Natural killer cell (primary cell): ENCODE measurements at regions not wholly inside any gene's neighbourhood (a gene's known extent, or its start where the extent isn't known, plus 50 kb on each side); places are given as distances from the start of the nearest gene placed in this dataset.

Source experiments
- ATAC-seq, 3 donors: fragments of 150-1000 bp in 2 of 3; fragments of 200-7000 bp in 1 of 3; cut with Tn5 transposase; 1 replicate in 1 of 3; 2 replicates in 2 of 3; pipeline ENCODE4 v1.10.0; 2021; ENCODE audit warnings: mild to moderate bottlenecking in 2 of 3, moderate library complexity in 2 of 3
- DNase-seq, 2 donors: peaks; one replicate each; pipeline versions ENCODE4 v3.0.0 to v3.0.0-alpha.2; 2013 to 2021; ENCODE audit warnings: mixed read lengths in 1 of 2
- H3K27ac ChIP-seq: one replicate; pipeline ENCODE4 v1.5.1; 2013; ENCODE audit warnings: mild to moderate bottlenecking, low read length
- H3K27me3 ChIP-seq: one replicate; pipeline ENCODE4 v1.6.1; 2013; ENCODE audit warnings: low read length; ENCODE audit not compliant: control insufficient read depth, insufficient read depth
- H3K36me3 ChIP-seq: one replicate; pipeline ENCODE4 v1.6.1; 2013; ENCODE audit warnings: low read length; ENCODE audit not compliant: control insufficient read depth, insufficient read depth
- H3K4me1 ChIP-seq: one replicate; pipeline ENCODE4 v1.6.1; 2013; ENCODE audit warnings: low read length; ENCODE audit not compliant: control insufficient read depth, insufficient read depth
- H3K4me3 ChIP-seq: one replicate; pipeline ENCODE4 v1.5.1; 2013; ENCODE audit warnings: low read length
- H3K9me3 ChIP-seq: one replicate; pipeline ENCODE4 v1.6.1; 2013; ENCODE audit warnings: low read length; ENCODE audit not compliant: control insufficient read depth, insufficient read depth
- H3K27ac Mint-ChIP-seq, 2 donors: one replicate each; pipeline ENCODE4 v1.8.0; 2022; ENCODE audit warnings: mild to moderate bottlenecking in 2 of 2, mixed read lengths in 2 of 2, moderate library complexity in 1 of 2
- H3K27me3 Mint-ChIP-seq, 2 donors: one replicate each; pipeline ENCODE4 v1.8.0; 2022; ENCODE audit warnings: low read depth in 2 of 2, mixed read lengths in 2 of 2
- H3K36me3 Mint-ChIP-seq: one replicate; pipeline ENCODE4 v1.8.0; 2022; ENCODE audit warnings: mixed read lengths
- H3K4me1 Mint-ChIP-seq, 2 donors: one replicate each; pipeline ENCODE4 v1.8.0; 2022; ENCODE audit warnings: mixed read lengths in 2 of 2
- H3K4me3 Mint-ChIP-seq: one replicate; pipeline ENCODE4 v1.8.0; 2022; ENCODE audit warnings: mild to moderate bottlenecking, moderate library complexity, mixed read lengths
- H3K9me3 Mint-ChIP-seq, 2 donors: one replicate each; pipeline ENCODE4 v1.8.0; 2022; ENCODE audit warnings: mixed read lengths in 2 of 2
- WGBS: methylation state at CpG from one replicate; pipeline ENCODE4 v1.1.7; 2013; ENCODE audit warnings: missing lambda C conversion rate; ENCODE audit not compliant: insufficient coverage; 5-methylcytosine and 5-hydroxymethylcytosine counted together
- intact Hi-C: fragments of 100-400 bp; cut with micrococcal nuclease; formaldehyde crosslinking; loops from one replicate; pipeline ENCODE4 v1.14.2; 2022
- TF ChIP-seq, protein P1 (sequence below): fragments of 200-600 bp; IDR thresholded peaks from one replicate; pipeline ENCODE4 v1.8.0; 2022; ENCODE audit warnings: antibody characterized with exemption

DNA sequence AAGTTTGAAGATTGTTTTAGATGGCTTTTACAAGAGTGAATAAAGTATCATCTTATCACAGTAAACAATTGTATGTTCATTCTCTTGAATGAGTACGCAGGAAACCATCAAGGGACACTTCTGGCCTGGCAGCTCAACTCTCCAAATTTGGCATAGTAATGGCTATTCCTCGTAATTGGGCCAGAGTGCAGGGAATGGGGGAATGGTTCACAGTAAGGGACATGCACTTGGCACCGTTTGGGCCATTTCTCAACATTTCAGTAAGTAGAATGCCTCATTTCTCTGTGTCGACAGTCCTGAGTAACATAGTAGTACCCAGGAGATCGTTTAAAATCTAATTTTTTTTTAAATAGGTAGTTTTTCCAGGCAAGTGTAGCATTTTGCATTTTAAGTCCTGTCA is 309.6 kb downstream of the KCNJ2 start:
- WGBS: 74% methylated on average over 5 of the region's 5 CpGs
- H3K27ac ChIP-seq: no peak overlapping the region
- no peak overlapping the region for H3K27ac Mint-ChIP-seq
- DNase-seq (no peak), ATAC-seq (no peak)
- TF ChIP-seq, protein P1, sequence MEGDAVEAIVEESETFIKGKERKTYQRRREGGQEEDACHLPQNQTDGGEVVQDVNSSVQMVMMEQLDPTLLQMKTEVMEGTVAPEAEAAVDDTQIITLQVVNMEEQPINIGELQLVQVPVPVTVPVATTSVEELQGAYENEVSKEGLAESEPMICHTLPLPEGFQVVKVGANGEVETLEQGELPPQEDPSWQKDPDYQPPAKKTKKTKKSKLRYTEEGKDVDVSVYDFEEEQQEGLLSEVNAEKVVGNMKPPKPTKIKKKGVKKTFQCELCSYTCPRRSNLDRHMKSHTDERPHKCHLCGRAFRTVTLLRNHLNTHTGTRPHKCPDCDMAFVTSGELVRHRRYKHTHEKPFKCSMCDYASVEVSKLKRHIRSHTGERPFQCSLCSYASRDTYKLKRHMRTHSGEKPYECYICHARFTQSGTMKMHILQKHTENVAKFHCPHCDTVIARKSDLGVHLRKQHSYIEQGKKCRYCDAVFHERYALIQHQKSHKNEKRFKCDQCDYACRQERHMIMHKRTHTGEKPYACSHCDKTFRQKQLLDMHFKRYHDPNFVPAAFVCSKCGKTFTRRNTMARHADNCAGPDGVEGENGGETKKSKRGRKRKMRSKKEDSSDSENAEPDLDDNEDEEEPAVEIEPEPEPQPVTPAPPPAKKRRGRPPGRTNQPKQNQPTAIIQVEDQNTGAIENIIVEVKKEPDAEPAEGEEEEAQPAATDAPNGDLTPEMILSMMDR: no peak
- no peaks in the 10 kb centered on the region for H3K36me3 Mint-ChIP-seq
- H3K4me1 ChIP-seq: no peaks in the 10 kb centered on the region
- no peaks in the 10 kb centered on the region for H3K36me3 ChIP-seq
- H3K9me3 ChIP-seq: peaks cover 4% of the 10 kb centered on the region
- no peak overlapping the region for H3K4me3 ChIP-seq
- no peaks in the 10 kb centered on the region for H3K27me3 Mint-ChIP-seq
- H3K4me3 Mint-ChIP-seq: no peak overlapping the region
- intact Hi-C loops: no loop called here
- no peaks in the 10 kb centered on the region for H3K27me3 ChIP-seq
- H3K4me1 Mint-ChIP-seq: no peaks in the 10 kb centered on the region
- H3K9me3 Mint-ChIP-seq: peaks cover 9 to 11% of the 10 kb centered on the region in 2 donors

DNA sequence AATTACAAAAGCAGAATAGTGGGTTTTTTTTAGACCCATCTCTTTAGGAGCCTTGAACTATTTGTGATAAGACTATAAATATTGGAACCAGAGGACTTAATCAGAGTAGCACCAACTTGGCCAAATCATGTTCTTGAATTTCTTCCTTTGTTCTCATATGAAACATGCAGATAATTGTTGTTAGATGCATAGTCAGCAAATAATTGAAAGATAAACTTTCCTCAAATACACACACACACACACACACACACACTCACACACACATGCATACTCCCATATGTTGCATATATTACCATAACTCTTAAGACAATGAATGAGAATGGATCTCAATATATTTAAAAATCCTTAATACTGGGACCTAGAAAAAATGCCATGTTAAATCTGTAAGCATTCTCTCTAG is 310.4 kb downstream of the KCNJ2 start:
- Mint-ChIP-seq H3K27ac (no peak overlapping the region), H3K36me3 (no peaks in the 10 kb centered on the region), H3K9me3 (peaks cover 7 to 9% of the 10 kb centered on the region in 2 donors), H3K4me3 (no peak overlapping the region), H3K27me3 (no peaks in the 10 kb centered on the region), H3K4me1 (no peaks in the 10 kb centered on the region)
- Histone ChIP-seq H3K4me1 (no peaks in the 10 kb centered on the region), H3K4me3 (no peak overlapping the region), H3K27ac (no peak overlapping the region), H3K27me3 (no peaks in the 10 kb centered on the region), H3K36me3 (no peaks in the 10 kb centered on the region), H3K9me3 (peaks cover 8% of the 10 kb centered on the region)
- TF ChIP-seq, protein P1: no peak
- intact Hi-C loops: no loop called here
- DNase-seq (no peak), ATAC-seq (no peak)

DNA sequence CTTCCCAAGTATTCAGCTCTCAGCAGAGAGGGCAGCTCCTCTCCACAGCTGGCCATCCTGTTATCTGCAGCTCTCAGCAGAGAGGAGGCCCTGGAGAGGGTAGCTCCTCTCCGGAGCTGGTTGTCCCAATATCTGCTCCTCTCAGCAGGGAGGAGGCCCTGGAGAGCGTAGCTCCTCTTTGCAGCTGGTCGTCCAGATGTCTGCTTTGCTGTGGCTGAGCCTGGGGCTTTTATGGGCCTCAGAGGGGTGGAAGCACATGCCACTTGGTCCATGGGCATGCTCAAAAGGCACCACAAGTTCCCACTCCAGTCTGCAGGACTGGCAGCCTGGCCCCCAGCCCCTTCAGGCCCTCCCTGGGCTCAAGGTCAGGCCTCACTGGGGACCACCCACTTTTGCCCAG is 314.3 kb downstream of the KCNJ2 start:
- H3K36me3 ChIP-seq: no peaks in the 10 kb centered on the region
- DNase-seq (no peak), ATAC-seq (no peak)
- 83% methylated on average over 3 of the region's 3 CpGs for WGBS
- no peaks in the 10 kb centered on the region for H3K36me3 Mint-ChIP-seq
- TF ChIP-seq, protein P1: no peak
- H3K9me3 ChIP-seq: peaks cover 8% of the 10 kb centered on the region
- H3K27me3 ChIP-seq: no peaks in the 10 kb centered on the region
- no peak overlapping the region for H3K4me3 Mint-ChIP-seq
- H3K9me3 Mint-ChIP-seq: peaks cover 7 to 12% of the 10 kb centered on the region in 2 donors
- no peaks in the 10 kb centered on the region for H3K4me1 Mint-ChIP-seq
- no peak overlapping the region for H3K27ac ChIP-seq
- H3K4me1 ChIP-seq: no peaks in the 10 kb centered on the region
- no peaks in the 10 kb centered on the region for H3K27me3 Mint-ChIP-seq
- H3K4me3 ChIP-seq: no peak overlapping the region
- intact Hi-C loops: no loop called here
- no peak overlapping the region for H3K27ac Mint-ChIP-seq

DNA sequence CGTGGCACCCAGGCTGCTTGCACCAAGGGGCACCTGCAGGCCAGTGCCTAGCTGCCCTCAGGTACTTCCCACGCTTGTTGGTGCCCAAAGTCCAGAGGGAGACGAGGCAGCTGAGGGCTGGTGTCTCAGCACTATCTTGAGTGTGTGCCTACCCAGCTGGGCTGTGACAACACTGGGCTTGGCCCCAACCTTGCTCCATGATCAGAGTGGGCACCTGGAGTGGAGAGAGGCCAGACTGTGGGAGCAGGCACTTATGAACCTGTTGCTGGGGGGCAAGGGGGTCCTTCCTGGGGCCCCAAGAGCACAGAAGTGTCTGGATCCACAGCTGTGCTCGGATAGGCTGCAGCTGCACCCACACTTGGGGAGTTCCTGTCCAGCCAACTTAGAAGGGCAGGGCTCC is 314.7 kb downstream of the KCNJ2 start:
- intact Hi-C loops: no loop called here
- TF ChIP-seq, protein P1: no peak
- H3K4me1 ChIP-seq: no peaks in the 10 kb centered on the region
- peaks cover 8% of the 10 kb centered on the region for H3K9me3 ChIP-seq
- H3K27ac ChIP-seq: no peak overlapping the region
- no peak for ATAC-seq
- Mint-ChIP-seq H3K27ac (no peak overlapping the region), H3K36me3 (no peaks in the 10 kb centered on the region), H3K27me3 (no peaks in the 10 kb centered on the region), H3K4me3 (no peak overlapping the region), H3K4me1 (no peaks in the 10 kb centered on the region), H3K9me3 (peaks cover 7 to 12% of the 10 kb centered on the region in 2 donors)
- H3K27me3 ChIP-seq: no peaks in the 10 kb centered on the region
- no peak for DNase-seq
- H3K4me3 ChIP-seq: no peak overlapping the region
- 70% methylated on average over 4 of the region's 4 CpGs for WGBS
- H3K36me3 ChIP-seq: no peaks in the 10 kb centered on the region
